Natural killer cell treated with Interleukin-12 subunit alpha and Interleukin-12 subunit beta and Interleukin-15 and Interleukin-18, amount 100 ng/mL, for 72 hours (primary cell): ENCODE measurements at regions not wholly inside any gene's neighbourhood (a gene's known extent, or its start where the extent isn't known, plus 50 kb on each side); places are given as distances from the start of the nearest gene placed in this dataset.
"Not testable (repeated sequence)": the region's sequence is repeated elsewhere in the genome, so short reads cannot be mapped to it uniquely, and the experiment has no call there.

Experiments used
- ATAC-seq, 2 donors: fragments of 150-1000 bp; cut with Tn5 transposase in 1 of 2; sonication (Bioruptor Pico), chemical (Tn5 transposase) in 1 of 2; 2 replicates each; pipeline ENCODE4 v1.10.0; 2021
- DNase-seq: peaks from one replicate; pipeline ENCODE4 v3.0.0; 2022; ENCODE audit warnings: low spot score
- H3K27ac Mint-ChIP-seq, 2 donors: 1 replicate in 1 of 2; 2 replicates in 1 of 2; pipeline ENCODE4 v1.8.0; 2022; ENCODE audit warnings: mixed read lengths in 2 of 2, mild to moderate bottlenecking in 1 of 2, moderate library complexity in 1 of 2
- H3K27me3 Mint-ChIP-seq, 2 donors: 1 replicate in 1 of 2; 2 replicates in 1 of 2; pipeline ENCODE4 v1.8.0; 2022; ENCODE audit warnings: mixed read lengths in 2 of 2
- H3K36me3 Mint-ChIP-seq: one replicate; pipeline ENCODE4 v1.8.0; 2022; ENCODE audit warnings: mixed read lengths
- H3K4me1 Mint-ChIP-seq, 2 donors: 1 replicate in 1 of 2; 2 replicates in 1 of 2; pipeline ENCODE4 v1.8.0; 2022; ENCODE audit warnings: low read depth in 2 of 2, mixed read lengths in 2 of 2, mild to moderate bottlenecking in 1 of 2
- H3K4me3 Mint-ChIP-seq: one replicate; pipeline ENCODE4 v1.8.0; 2022; ENCODE audit warnings: mixed read lengths
- H3K9me3 Mint-ChIP-seq: 2 replicates; pipeline ENCODE4 v1.8.0; 2022; ENCODE audit warnings: mixed read lengths

DNA sequence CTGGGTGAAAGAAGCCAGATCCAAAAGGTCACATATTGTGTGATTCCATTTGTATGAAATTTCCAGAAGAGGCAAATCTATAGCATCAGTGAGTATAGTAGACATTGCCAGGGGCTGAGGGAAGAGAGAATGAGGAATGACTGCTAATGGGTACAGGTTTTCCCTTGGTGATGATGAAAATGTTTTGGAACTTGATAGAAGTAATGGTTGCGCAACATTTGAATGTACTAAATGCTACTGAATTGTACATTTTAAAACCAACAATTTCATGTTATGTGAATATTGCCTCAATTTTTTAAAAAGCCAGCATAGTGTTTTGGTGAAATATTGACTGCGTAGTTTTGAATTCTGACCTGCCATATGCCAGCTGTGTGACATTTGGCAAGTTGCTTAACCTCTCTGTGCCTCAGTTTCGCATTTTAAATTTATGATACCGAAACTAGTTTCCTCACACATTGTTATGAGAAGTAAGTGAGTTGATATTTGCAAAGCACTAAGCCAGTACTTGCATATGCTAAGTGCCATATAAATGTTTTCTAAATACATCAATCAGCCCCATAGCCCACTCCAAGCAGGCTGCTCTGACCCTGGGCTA, 75.4 kb upstream of the TMEM45B start:
- no peaks in the 10 kb centered on the region for H3K9me3 Mint-ChIP-seq
- H3K27me3 Mint-ChIP-seq: peaks cover 18 to 21% of the 10 kb centered on the region in 2 donors
- DNase-seq (no peak), ATAC-seq (no peak)
- no peak overlapping the region for H3K27ac Mint-ChIP-seq
- no peak overlapping the region for H3K4me3 Mint-ChIP-seq
- no peaks in the 10 kb centered on the region for H3K36me3 Mint-ChIP-seq
- no peaks in the 10 kb centered on the region for H3K4me1 Mint-ChIP-seq

DNA sequence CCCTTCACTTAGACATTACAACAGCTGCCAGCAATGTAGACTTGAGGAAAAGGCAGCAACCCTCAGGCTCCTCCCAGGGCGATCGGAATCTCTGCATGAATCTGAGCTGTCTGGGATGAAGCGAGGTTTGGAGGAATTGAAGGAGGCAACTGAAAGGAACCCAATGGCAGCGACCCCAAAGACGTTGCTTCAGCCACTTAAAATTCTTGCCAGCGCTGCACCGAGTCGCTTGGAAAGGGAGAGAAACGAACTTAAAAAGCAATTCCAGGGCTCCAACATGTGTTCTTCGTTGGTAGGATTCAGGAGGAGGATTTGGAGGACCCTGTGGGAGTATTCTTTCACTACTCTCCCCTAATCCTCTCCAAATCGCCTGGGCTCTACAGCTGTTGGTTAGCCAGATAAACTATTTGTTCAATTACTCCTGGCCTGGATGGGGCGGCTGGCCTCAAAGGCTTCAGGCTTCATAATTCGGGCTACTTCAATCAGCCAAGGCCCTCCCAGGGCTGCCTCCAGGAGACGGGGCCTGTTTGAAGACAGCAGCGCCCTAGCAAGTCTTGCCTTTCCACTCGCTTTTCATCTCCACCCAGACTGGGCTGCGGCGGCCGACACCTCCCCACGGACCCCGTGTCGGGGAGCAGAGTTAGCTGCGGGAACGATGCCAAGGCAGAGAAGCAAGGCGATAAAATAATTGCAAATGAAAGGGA, 72.4 kb upstream of the TMEM45B start:
- Mint-ChIP-seq H3K9me3 (no peaks in the 10 kb centered on the region), H3K27ac (no peak overlapping the region), H3K36me3 (no peaks in the 10 kb centered on the region), H3K4me1 (no peaks in the 10 kb centered on the region), H3K27me3 (peaks cover 16 to 18% of the 10 kb centered on the region in 2 donors), H3K4me3 (no peak overlapping the region)
- DNase-seq (no peak), ATAC-seq (no peak)

DNA sequence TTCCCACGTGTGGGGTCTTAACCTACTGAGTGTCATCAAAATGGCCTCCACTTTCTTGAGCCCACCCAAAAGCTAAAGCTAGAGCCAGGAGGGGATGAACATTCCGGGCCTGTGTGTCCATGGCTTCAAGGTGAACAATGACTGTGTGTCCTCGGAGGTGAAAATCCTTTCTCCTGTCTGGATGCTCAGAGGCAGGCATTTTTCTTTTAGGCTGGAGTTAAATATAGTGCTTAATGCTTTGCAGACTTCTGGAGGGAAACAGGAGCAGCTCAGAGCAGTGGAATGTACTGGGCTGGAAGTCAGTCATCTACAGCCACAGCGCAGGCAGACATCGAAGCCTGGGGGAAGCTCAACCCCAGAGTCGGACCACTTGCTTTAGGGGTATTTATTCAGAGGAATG, 68.6 kb upstream of the TMEM45B start:
- H3K4me1 Mint-ChIP-seq: no peaks in the 10 kb centered on the region
- DNase-seq: no peak
- H3K36me3 Mint-ChIP-seq: no peaks in the 10 kb centered on the region
- ATAC-seq: no peak
- no peak overlapping the region for H3K27ac Mint-ChIP-seq
- H3K27me3 Mint-ChIP-seq: peaks cover 19 to 23% of the 10 kb centered on the region in 2 donors
- H3K9me3 Mint-ChIP-seq: no peaks in the 10 kb centered on the region
- H3K4me3 Mint-ChIP-seq: no peak overlapping the region

DNA sequence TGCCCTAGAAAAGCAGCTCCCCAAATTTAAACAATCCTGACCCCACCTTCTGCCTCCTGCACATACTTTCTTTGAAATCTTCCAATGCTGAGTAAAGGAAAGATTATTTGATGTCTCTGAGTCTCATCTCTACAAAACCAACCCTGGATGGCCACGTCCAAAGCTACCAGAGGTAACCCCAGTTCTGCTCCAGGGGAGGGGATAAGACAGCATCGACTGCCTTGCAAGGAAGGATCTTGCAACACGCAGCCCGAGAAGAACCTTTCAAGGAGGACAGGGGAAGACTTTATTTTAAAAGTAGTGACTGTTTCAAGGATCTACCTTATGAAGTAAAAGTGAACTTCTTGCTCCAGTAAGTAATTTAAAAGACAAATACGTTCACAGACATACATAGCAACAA, 66.5 kb upstream of the TMEM45B start:
- Mint-ChIP-seq H3K4me3 (no peak overlapping the region), H3K27ac (no peak overlapping the region), H3K4me1 (no peaks in the 10 kb centered on the region), H3K9me3 (no peaks in the 10 kb centered on the region), H3K36me3 (no peaks in the 10 kb centered on the region), H3K27me3 (peaks cover 27 to 28% of the 10 kb centered on the region in 2 donors)
- ATAC-seq (no peak), DNase-seq (no peak)

DNA sequence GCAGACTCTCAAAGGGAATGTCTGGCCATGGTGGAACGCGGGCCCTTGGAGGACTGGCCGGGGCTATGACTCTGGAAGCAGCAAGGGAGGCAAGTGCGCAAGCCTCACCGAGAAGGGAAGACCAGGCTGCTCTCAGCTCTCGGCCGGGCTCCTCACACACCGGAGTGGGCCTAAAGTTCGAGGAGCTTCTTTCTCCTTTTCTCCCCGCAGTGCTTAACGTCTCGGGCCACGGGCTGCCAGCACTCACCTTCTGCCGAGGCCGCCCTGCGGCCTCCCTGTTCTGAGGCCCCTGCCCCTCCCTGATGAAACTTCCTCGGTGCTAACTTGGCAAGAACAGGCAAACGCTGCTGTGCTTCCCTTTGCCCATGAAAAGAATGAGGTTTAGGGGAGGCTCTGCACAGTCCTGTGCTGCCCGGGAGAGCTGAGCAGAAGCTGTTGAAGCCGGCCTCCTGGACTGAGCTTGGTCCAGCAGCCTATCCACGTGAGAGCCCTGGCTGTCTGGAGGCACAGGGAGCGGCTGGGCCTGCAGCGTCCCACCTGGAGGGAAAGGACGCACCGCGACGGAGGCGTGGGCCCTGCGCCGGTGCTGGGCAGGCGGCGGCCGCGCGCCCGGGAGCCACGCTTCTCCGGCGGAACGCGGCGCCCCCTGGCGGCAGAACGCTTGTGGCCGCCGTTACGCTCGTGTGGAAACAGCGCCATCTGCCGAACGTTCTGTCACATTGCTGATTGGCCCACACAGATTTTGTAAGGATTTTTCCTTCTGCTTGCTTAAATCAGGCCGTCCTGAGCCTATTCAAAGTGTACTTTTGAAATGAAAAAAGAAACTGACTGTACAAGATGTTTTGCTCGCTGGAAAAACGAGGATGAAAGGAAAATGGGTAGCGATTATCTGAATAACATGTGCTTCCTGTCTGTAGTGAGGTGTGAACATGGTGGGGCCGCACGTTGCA, 65.0 kb upstream of the TMEM45B start:
- H3K4me3 Mint-ChIP-seq: no peak overlapping the region

DNA sequence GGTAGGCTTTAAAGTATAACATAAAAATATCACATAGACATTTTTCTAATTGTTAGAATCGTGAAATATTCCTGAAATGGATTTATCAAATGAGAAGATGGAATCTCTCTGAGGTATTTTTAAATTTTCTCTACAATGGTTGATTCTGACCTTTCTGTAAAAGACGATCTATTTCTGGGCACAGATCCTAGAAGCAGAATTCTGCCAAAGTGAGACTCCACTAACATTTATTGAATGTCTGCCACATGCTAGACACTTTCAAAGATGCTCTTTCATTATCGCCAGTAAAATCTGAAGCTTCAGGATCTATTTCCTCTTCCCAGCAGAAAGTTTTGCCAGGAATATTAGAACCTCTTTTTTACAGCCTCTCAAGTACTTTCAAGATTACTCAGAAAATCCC, 64.1 kb upstream of the TMEM45B start:
- peaks cover 5% of the 10 kb centered on the region for H3K9me3 Mint-ChIP-seq
- no peaks in the 10 kb centered on the region for H3K36me3 Mint-ChIP-seq
- no peak overlapping the region for H3K4me3 Mint-ChIP-seq

More for the DNA sequence above, 65.0 kb upstream of the TMEM45B start:
- DNase-seq (peak; percentile 73), ATAC-seq (peak; percentile 86 to 89)
- no peaks in the 10 kb centered on the region for H3K4me1 Mint-ChIP-seq
- no peaks in the 10 kb centered on the region for H3K36me3 Mint-ChIP-seq
- no peak overlapping the region for H3K27ac Mint-ChIP-seq
- H3K27me3 Mint-ChIP-seq: peaks cover 31 to 35% of the 10 kb centered on the region in 2 donors
- no peaks in the 10 kb centered on the region for H3K9me3 Mint-ChIP-seq

DNA sequence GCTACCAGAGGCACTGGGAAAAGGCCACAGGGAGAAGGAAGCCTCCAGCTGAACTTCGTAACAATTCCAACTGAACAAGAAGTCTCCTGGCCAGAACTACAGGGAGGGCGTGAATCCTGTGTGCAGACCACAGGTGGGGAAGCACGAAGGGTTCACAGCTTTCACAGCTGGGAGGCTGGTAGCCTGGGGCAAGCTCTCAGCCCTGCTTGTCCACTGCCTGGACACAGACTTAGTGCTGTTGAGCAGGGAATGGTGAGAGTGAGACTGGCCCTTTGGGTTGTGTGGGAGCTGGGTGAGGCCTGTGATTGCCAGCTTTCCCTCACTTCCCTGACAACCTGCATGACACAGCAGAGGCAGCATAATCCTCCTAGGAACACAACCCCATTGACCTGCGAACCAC, 52.1 kb upstream of the TMEM45B start:
- ATAC-seq, H3K36me3 Mint-ChIP-seq, DNase-seq, H3K4me3 Mint-ChIP-seq, H3K9me3 Mint-ChIP-seq, H3K27ac Mint-ChIP-seq, H3K4me1 Mint-ChIP-seq: not testable (repeated sequence)
- peaks cover 20 to 40% of the 10 kb centered on the region in 2 donors for H3K27me3 Mint-ChIP-seq

More for the DNA sequence above, 64.1 kb upstream of the TMEM45B start:
- H3K27me3 Mint-ChIP-seq: peaks cover 36 to 40% of the 10 kb centered on the region in 2 donors
- H3K27ac Mint-ChIP-seq: no peak overlapping the region
- H3K4me1 Mint-ChIP-seq: no peaks in the 10 kb centered on the region
- no peak for ATAC-seq
- no peak for DNase-seq

DNA sequence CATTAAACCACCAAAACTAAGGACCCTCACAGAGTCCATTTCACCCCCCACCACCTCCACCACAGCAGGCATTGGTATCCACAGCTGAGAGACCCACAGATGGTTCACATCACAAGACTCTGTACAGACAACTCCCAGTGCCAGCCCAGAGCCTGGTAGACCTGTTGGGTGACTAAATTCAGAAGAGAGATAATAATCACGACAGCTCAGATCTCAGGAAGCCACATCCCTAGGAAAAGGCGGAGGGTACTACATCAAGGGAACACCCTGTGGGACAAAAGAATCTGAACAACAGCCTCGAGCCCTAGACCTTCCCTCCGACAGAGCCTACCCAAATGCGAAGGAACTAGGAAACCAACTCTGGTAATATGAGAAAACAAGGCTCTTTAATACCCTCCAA, 51.4 kb upstream of the TMEM45B start:
- not testable (repeated sequence) for H3K9me3 Mint-ChIP-seq, H3K4me1 Mint-ChIP-seq, ATAC-seq, H3K36me3 Mint-ChIP-seq, DNase-seq, H3K4me3 Mint-ChIP-seq, H3K27ac Mint-ChIP-seq
- peaks cover 18 to 33% of the 10 kb centered on the region in 2 donors for H3K27me3 Mint-ChIP-seq
